NOMO-1 treated with DMSO at 0.1 percent for 48 hours (cell line): ENCODE measurements at regions not wholly inside any gene's neighbourhood (a gene's known extent, or its start where the extent isn't known, plus 50 kb on each side); places are given as distances from the start of the nearest gene placed in this dataset.

Experiments used
- DNase-seq: peaks from one replicate; lab custom pipeline; 2025; ENCODE audit not compliant: unreplicated experiment; lab: John Stamatoyannopoulos, UW

DNA sequence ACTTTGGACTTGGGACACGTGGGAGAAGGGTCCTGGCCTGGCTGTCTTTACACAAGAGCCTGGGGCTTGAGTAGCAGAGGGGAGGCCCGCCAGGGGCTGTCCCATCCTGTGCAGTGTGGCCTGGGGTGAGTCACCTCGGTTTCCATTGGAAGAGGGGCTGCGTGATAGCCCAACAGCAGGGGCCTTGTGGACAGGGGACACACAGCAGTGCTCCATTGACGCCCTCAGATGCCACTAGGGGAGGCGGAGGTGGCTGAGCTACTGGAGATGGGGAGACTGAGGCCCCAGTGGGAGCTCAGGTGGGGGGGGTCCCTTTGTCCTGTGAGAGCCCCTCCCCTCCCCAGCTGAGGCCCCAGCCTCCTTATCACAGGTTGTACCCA lies 50.0 kb upstream of the RNU6ATAC start:
- DNase-seq = no peak

- DNase-seq = no peak
Observed at GRCh38 chr9:134214766-134215419, 50.5 kb upstream of the RNU6ATAC start.

DNA sequence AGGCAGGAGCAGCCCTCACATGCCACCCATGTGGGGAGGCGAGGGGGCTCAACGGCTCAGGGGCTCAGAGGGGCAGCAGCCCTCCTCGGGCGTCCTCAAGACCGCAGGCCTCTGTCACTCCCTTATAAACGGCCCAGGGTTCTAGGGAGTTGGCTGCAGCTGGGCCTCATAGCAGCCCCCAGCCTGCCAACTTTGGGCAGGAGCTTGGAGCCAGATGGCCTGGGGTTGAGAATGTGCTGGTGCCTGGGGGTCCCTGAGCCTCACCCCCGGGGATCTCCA lies 51.0 kb upstream of the RNU6ATAC start:
- no peak for DNase-seq

GRCh38 chr9:134215699-134216448 lies 51.5 kb upstream of the RNU6ATAC start:
- DNase-seq = peak; percentile 72

DNA sequence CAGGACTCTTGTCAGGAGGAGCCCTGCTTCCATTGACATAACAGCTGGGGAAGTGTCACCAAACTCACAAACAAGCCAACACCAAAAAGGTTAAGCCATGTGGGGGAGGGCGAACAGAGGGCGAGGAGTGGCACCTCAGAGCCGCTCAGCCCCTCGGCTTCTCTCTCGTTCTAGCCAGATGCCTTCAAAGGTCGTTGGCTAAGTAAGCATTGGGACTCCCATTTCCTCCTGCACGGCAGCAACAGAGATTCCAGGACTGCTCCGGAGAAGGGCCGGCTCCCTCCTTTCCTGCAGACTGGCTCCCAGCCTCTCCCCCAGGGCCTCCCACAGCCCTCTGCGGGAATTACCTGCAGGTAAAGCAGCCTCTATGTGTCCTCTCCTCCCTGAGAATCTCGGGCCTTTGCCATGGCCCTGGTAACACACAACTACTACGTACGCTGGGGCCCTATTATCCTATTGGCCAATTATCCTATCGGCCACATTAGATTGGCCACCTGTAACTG lies 52.1 kb upstream of the RNU6ATAC start:
- DNase-seq = no peak

DNA sequence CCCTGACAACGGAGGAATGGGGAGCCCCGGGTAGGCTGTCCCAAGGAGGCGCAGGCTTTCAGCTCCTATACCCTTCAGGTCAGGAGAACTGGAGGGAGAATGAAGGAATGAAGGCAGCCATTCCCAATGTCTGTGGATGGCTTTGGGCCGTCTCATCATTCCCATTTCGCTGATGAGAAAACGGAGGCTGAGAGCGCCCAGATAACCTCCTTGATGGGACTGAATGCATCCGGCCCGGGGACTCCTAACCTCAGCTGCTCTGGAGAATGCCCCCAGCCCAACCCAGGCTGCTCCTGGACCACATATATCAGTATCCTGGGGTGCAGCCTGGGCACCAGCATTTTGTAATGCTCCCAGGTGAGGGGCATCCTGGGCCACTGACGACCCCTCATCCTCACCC lies 52.6 kb upstream of the RNU6ATAC start:
- DNase-seq = no peak

DNA sequence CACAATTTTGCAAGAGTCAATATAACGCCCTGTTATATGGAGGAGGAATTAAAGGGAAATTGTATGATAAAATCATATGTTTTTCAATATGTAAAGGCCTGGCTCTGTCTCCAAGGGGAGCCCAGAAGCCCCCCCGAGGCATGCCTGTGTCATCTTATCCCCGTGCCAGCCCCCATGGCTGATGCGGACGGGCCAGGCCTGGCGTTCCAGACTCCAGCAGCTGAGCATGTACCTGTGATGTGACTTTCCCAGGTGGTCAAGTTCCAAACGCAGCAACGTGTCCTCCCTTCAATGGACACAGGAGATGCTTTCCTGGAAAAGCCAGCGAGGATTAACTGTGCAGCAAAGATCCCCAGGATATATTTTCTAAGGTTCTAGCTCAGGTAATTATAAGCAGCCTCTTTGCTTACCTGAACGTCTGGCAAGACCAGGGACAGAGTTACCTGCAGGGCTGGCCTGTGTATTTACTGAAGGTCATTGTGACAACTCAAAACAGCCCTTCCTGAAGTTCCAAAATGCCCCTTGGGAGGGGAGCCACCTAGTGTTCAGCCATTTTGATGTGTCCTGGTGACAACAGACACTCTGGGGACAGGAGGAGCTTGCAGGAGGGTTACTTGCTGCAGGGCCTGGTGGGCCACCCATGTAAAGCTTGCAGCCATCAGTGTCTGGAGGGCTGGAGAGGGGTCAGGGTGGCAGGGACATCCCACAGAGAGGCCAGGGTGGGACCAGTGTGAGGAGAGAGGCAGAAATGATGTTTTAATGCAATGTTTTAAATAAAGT lies 53.3 kb upstream of the RNU6ATAC start:
- DNase-seq = peak; percentile 37

GRCh38 chr9:134218230-134218629 lies 53.9 kb upstream of the RNU6ATAC start:
- DNase-seq = no peak

DNA sequence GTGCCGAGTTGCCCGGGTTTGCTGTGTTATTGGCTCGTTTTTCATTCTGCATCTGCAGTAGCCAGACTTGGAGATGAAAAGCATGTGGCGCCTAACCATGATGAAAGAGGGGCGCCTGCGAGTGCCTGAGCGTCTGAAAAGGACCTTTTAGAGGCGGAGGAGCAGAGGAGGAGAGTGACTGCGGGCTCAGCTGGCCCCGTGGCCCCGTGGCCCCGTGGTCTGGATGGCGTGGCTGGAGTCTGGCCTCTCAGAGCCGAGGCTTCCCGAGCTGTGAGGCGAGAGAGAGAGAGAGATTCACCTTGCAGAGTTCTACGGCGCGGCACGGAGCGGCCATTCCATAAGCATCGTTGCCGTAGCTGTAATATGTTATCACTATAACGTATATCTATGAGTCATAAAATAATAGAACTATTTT lies 55.3 kb upstream of the RNU6ATAC start:
- no peak for DNase-seq

DNA sequence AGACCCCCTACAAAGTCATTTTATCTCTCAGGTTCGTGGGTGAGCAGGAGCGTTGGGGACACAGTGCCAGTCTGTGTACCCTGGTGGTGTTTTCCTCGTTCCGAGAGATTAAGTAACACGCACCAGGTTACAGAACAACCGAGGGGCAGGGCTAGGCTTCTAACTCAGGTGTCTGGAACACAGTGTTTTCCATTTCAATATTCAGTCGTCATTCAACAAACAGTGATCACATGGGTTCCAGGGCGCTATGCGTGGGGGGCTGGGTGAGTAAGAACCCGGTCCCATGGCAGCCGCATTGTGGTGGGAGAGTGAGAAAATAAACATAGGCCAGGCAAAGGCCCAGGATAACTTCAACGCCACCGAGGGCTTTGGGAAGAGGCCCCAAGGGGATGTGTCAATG lies 55.9 kb upstream of the RNU6ATAC start:
- DNase-seq = no peak

DNA sequence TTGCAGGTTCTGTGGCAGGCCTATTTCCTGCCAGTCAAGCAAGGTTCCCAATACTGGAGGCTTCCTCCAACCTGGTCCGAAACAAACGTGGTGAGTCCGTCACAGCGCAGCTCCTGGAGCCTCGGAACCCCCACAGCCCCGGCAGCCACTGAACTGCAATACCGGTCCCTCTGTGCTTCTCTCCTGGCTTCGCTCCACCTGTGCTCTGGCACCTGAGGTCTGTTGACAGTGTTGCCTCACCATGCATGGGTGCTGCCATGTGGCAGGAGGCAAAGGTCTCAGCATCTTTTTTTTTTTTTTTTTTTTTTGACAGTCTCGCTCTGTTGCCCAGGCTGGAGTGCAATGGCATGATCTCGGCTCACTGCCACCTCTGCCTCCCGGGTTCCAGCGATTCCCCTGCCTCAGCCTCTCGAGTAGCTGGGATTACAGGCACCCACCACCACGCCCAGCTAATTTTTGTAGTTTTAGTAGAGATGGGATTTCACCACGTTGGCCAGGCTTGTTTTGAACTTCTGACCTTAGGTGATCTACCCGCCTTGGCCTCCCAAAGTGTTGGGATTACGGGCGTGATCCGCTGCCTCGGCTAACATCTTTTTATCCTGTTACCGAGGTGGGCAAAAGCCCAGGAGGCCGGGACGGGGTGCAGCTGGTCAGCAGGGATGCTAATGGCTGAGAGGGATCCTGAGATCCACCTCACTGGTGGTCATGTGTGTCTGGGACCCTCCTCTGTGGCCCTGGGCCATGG lies 57.1 kb upstream of the RNU6ATAC start:
- no peak for DNase-seq

GRCh38 chr9:134222018-134222573 lies 57.7 kb upstream of the RNU6ATAC start:
- no peak for DNase-seq

DNA sequence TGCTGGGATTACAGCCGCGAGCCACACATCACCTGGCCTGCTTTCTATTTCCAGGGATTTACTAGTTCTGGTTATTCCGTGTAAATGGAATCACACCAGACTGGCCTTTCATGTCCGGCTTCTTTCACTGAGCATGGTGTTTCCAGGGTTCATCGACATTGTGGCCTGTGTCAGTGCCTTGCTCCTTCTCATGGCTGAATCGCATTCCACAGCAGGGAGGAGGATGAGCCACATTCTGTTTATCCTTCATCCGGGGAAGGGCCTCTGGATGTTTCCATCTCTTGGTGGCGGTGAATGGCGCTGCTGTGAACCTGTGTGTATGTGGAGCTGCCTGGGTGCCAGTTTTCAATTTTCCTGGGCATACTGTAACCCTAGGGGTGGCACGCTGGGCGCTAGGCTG lies 58.7 kb upstream of the RNU6ATAC start:
- DNase-seq = no peak

GRCh38 chr9:134223591-134224122 lies 59.3 kb upstream of the RNU6ATAC start:
- no peak for DNase-seq

DNA sequence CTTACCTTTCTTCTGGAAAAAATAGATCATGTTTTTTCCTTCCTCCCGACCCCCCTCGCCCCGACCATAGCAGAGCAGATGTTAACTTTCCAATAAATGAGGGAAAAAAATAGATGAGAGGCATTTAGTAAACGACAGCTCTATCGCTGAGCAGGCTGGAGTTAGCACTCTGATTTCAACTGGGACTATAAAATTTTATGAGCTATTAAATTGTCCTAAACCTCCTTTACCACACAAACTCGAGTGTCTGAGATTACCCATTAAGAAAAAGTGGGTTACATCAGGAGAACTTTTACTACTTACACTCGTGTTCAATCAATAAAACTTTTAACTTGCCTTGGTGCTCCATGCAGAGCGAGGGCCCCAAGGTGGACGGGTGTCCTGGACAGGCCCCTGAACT lies 59.8 kb upstream of the RNU6ATAC start:
- DNase-seq = no peak

- DNase-seq = no peak
Observed at GRCh38 chr9:134224567-134225093, 60.3 kb upstream of the RNU6ATAC start.

GRCh38 chr9:134225186-134225585 lies 60.8 kb upstream of the RNU6ATAC start:
- no peak for DNase-seq

DNA sequence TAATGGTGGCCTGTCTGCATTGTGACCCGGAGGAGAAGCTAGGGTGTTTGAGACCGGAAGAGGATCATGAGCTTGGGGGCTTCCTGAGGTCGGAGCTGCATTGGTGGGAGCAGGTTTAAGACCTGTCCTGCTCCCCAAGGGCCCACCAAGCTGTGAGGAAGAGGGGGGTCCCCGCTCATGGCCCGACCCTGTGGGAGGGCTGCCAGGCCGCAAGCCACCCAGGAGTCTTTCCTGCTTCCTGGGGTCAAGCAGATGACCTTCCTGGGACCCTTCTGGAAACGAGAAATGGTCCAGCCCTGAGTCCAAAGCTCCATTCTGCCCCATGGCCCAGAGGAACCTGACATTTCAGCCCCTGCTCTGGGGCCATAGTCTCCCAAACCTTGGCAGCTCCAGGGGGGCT lies 61.5 kb upstream of the RNU6ATAC start:
- DNase-seq = no peak

DNA sequence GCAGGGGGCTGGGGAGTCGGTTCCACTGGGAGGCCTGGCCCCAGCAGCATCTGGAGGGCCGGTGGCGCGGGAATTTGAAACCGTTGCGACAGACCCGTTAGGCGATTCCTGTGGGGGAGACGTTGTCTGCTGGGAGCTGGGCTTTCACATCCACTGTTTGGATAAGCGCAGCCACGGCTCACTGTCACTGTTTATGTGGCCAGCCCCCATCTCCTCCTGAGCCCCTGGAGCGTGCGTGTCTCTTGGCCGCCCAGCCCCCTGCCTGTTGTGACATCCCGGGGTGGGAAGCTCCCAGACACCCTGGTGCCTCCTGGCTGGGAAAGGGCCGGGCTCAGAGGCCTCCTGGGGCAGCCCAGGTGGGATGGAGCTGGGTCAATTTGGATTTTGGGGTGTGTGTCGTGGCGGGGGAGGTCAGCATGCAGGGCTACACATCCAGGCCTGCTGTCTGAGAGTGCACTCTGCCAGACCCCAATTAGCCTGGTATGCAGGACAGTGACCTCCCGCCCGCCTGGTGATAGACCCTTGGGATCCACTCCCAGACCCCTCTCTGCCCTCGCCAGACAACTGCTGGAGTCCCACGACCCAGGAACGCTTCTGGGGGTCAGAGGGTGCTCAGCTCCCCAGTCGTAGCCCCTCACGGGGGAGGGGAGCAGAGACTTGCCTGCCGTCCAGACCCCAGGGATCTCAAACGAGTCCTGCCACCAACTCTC lies 62.0 kb upstream of the RNU6ATAC start:
- peak; percentile 27 for DNase-seq
